GM12875 (cell line): ENCODE measurements at regions not wholly inside any gene's neighbourhood (a gene's known extent, or its start where the extent isn't known, plus 50 kb on each side); places are given as distances from the start of the nearest gene placed in this dataset.
"Not testable (repeated sequence)": the region's sequence is repeated elsewhere in the genome, so short reads cannot be mapped to it uniquely, and the experiment has no call there.

Experiments used
- H3K4me3 ChIP-seq: one replicate; pipeline ENCODE4 v1.5.1; 2011; ENCODE audit warnings: low read depth, low read length, control low read depth
- TF ChIP-seq, protein P1 (sequence below): IDR thresholded peaks from 2 replicates; pipeline ENCODE4 v1.5.1; 2011; ENCODE audit warnings: low read depth, mild to moderate bottlenecking, control low read depth, inconsistent platforms, low read length, moderate library complexity, borderline replicate concordance; ENCODE audit not compliant: insufficient read depth

DNA sequence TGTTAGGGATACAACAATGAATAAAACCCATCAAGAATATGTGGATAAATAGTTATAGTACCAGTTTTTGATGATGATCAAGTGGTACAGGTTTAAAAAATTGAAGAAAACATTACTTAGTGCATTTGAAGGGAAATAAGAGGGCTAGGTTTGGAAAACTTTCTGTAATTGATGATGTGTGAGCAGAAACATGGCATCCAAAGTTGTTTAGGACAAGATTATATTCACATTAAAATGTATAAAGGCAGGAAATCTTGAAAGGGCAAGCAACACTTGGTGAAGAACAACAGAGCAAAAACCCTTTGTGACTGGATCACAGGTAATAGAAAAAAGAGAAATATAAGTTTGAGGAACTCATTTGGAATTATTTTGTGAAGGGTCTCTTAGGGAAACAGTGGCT lies 572.3 kb upstream of the RAG2 start:
- no peak overlapping the region for H3K4me3 ChIP-seq

GRCh38 chr11:37145434-37145833 lies 547.4 kb upstream of the RAG2 start:
- not testable (repeated sequence) for H3K4me3 ChIP-seq

More for the DNA sequence above, 572.3 kb upstream of the RAG2 start:
- TF ChIP-seq, protein P1, sequence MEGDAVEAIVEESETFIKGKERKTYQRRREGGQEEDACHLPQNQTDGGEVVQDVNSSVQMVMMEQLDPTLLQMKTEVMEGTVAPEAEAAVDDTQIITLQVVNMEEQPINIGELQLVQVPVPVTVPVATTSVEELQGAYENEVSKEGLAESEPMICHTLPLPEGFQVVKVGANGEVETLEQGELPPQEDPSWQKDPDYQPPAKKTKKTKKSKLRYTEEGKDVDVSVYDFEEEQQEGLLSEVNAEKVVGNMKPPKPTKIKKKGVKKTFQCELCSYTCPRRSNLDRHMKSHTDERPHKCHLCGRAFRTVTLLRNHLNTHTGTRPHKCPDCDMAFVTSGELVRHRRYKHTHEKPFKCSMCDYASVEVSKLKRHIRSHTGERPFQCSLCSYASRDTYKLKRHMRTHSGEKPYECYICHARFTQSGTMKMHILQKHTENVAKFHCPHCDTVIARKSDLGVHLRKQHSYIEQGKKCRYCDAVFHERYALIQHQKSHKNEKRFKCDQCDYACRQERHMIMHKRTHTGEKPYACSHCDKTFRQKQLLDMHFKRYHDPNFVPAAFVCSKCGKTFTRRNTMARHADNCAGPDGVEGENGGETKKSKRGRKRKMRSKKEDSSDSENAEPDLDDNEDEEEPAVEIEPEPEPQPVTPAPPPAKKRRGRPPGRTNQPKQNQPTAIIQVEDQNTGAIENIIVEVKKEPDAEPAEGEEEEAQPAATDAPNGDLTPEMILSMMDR: no peak

DNA sequence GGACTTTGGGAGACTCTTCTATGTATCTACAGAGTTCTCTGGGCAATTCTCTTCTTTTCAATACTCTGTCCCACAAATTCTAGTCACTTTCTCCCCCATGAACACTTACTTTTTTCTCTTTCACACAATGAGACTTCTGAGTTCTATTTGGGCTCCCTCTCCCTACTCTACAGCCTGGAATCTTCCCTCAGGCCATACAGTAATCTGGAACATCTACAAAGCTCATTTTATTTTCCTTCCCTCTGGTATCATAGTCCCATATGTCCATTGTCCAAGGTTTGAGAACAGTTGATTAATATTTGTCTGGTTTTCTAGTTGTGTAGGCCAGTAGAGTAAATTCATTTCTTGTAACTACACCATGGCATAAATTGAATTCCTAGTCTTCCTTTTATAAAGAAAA lies 544.6 kb upstream of the RAG2 start:
- TF ChIP-seq, protein P1: no peak

GRCh38 chr11:37141707-37142106 lies 543.7 kb upstream of the RAG2 start:
- TF ChIP-seq, protein P1: no peak
- H3K4me3 ChIP-seq: no peak overlapping the region

More for the DNA sequence above, 544.6 kb upstream of the RAG2 start:
- H3K4me3 ChIP-seq: no peak overlapping the region

DNA sequence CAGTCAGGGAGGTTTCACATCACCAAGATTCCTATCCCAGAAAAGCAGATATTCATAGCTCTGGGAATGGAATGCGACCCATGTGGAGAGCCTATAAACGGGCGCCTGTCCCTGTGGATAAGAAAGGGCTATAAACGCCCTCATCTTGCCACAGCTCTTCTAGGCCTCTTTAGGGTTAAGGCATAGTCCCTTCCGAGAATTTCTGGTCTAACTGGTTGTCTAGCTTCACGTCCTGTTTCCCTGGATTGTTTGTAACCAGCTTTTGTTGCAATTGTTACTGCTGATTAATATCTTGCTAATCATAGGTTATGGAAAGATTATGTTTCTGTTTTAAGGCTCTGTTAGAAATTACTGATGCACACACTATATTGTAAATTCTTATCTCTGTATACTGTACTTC lies 537.6 kb upstream of the RAG2 start:
- H3K4me3 ChIP-seq: not testable (repeated sequence)

DNA sequence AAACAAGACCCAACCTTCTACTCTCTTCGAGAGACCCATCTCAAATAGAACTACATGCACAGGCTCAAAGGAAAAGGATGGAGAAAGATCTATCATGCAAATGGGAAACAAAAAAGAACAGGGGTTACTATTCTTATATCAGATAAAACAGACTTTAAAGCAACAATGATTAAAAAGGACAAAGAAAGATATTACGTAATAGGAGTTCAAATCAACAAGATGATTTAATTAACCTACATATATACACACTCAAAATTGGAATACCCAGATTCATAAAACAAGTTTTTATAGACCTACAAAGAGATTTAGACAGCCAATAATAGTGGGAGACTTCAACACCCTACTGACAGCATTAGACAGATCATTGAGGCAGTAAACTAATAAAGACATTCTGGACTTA lies 536.6 kb upstream of the RAG2 start:
- H3K4me3 ChIP-seq: no peak overlapping the region
- TF ChIP-seq, protein P1: no peak

DNA sequence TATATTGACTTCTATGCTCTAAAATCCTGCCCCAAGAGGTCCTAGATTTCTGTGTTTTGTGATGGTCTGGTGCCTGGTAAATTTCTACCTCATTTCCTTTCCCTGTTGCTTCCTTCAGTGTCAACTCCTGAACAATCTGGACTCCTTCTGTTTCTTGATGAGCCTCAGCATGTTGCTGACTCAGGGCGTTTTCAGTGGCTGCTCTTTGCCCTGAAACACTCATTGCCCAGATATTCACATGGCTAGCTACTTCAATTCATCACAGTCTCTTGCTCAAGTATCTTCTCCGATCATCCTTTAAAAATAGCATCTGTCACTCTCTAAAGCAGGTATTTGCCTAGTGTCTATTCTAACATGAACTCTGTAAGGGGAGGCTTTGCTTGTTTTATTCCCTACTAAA lies 526.3 kb upstream of the RAG2 start:
- no peak overlapping the region for H3K4me3 ChIP-seq
- TF ChIP-seq, protein P1: no peak

- H3K4me3 ChIP-seq: no peak overlapping the region
- TF ChIP-seq, protein P1: no peak
Measured at GRCh38 chr11:37115963-37116362, 517.9 kb upstream of the RAG2 start.

DNA sequence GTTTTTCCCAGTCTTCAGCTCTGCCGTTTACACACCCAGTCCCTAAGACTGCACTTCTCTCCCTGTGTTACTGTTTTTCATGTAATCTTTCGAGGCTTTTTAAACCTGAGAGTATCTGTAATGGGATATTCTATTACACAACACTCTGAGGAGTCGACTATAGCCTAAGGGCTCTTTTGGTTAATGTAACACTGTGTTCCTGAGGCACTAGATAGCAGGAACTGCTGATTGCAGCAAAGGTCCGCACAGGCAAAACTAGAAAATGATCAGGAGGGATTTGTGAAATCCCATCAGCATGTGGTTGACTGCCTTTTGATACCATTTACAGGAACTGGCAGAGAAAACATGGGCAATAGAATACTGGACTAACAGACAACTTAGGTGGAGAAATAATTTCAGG lies 512.3 kb upstream of the RAG2 start:
- TF ChIP-seq, protein P1: no peak
- no peak overlapping the region for H3K4me3 ChIP-seq
